ENCODE measurements at regions not wholly inside any gene's neighbourhood (a gene's known extent, or its start where the extent isn't known, plus 50 kb on each side); places are given as distances from the start of the nearest gene placed in this dataset.

DNA sequence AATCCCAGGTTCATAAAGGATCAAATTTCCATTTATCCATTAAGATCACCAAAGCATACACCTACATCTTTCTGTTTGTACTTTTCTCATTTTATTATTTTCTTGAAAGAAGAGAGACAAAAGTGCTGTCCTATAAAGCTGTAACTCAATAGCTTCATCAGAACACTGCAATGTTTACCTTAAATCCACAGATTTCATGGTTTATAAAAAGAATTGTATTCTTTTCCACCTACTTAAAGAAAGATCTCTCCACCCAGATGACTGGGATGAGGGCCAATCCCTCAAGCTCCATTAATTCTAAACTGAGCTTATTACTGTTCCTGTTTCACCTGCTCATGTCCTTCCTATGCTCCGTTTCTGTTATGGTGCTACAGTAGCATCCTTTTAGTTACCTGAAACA lies 470.6 kb downstream of the BCAT1 start:
- no peak overlapping the region for H3K9ac ChIP-seq (ENCODE audit: low read depth, low read length)
- no peaks in the 10 kb centered on the region for H3K36me3 ChIP-seq (ENCODE audit: insufficient read depth, low read length)
- no peaks in the 10 kb centered on the region for H3K9me3 ChIP-seq (ENCODE audit: control insufficient read depth, insufficient read depth, low read length)
- H3K4me1 ChIP-seq (ENCODE audit: insufficient read depth, low read length) = peaks cover 3% of the 10 kb centered on the region; the same call in 1 of the 2 replicates

DNA sequence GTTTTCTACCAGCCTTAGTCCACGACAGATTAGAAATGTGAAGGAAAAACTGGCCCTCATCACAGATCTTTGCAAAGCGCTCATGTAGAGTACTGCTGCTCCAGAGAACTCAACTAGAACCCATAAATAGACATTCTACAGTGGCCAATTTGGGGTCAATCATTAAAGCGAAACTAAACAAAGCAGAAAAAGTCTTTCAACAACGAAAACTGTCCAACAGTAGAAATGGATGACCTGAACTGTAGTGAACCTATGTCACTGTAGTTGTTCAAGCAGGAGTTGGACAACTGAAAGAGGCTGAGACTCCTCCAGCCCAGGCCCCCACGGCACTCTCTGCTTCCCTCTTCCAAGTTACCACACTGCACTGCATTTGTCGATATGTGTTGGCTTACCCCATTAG lies 472.6 kb downstream of the BCAT1 start:
- H3K9me3 ChIP-seq (ENCODE audit: control insufficient read depth, insufficient read depth, low read length) = no peaks in the 10 kb centered on the region
- no peak overlapping the region for H3K9ac ChIP-seq (ENCODE audit: low read depth, low read length)
- no peaks in the 10 kb centered on the region for H3K36me3 ChIP-seq (ENCODE audit: insufficient read depth, low read length)
- peaks cover 3% of the 10 kb centered on the region; the same call in 1 of the 2 replicates for H3K4me1 ChIP-seq (ENCODE audit: insufficient read depth, low read length)

DNA sequence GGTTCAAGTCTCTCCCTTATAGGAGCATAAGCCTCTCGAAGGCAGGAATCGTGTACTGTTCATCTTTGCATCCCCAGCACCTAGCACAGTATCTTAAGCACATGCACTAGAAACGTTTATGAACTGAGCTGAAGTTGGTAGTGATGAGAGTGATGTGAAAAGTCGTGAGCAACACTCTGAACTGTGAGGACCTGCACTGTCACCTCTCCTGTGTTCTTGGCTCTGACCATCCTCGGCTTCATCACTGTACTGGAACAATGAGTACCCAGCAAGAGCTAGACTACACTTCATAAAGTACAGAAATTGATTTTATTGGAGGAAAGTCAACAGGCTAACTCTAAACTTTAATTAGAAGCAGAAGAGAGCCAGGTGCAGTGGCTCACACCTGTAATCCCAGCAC lies 473.6 kb downstream of the BCAT1 start:
- Histone ChIP-seq H3K9me3 (ENCODE audit: control insufficient read depth, insufficient read depth, low read length) (no peaks in the 10 kb centered on the region), H3K36me3 (ENCODE audit: insufficient read depth, low read length) (no peaks in the 10 kb centered on the region), H3K4me1 (ENCODE audit: insufficient read depth, low read length) (peaks cover 3% of the 10 kb centered on the region; the same call in 1 of the 2 replicates), H3K9ac (ENCODE audit: low read depth, low read length) (no peak overlapping the region)

DNA sequence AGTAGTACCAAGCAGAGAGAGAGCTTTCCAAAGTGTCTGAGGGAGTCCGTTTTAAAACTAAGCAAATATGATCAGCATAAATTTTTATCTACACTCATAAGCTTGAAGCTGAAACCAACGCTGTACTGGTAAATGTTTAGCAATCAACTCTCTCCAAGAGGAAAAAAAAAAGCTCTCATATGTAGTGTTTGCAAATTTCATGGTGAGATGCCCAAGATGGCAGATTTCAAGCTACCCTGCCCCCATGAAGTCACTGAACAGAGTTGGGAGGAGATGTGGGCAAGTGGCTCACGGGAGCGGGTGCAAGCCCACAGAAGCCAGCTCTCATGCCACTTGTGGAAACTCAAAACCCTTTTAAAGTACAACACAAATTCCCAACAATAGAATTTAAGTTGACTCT lies 475.8 kb downstream of the BCAT1 start:
- no peaks in the 10 kb centered on the region for H3K4me1 ChIP-seq (ENCODE audit: insufficient read depth, low read length)
- H3K36me3 ChIP-seq (ENCODE audit: insufficient read depth, low read length) = no peaks in the 10 kb centered on the region
- H3K9ac ChIP-seq (ENCODE audit: low read depth, low read length) = no peak overlapping the region
- no peaks in the 10 kb centered on the region for H3K9me3 ChIP-seq (ENCODE audit: control insufficient read depth, insufficient read depth, low read length)

DNA sequence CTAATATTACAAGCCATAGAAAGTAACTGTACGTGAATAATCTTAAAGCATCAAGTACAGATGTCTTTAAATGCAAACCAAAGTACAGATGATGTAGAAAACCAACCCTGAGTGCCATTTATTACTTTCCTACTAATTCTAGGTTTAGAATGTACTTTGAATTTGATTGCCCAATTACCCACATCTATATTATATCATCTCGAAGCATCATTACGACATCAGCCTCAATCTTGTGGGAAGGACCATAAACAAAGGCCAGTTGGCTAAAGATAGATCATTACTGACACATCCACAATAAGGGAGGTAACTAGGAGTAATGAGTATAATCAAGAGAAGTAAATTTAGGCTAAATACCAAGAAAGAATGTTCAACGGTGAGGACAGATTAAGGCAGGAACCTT lies 478.9 kb downstream of the BCAT1 start:
- H3K36me3 ChIP-seq (ENCODE audit: insufficient read depth, low read length) = no peaks in the 10 kb centered on the region
- no peaks in the 10 kb centered on the region for H3K9me3 ChIP-seq (ENCODE audit: control insufficient read depth, insufficient read depth, low read length)
- H3K4me1 ChIP-seq (ENCODE audit: insufficient read depth, low read length) = no peaks in the 10 kb centered on the region
- H3K9ac ChIP-seq (ENCODE audit: low read depth, low read length) = no peak overlapping the region

DNA sequence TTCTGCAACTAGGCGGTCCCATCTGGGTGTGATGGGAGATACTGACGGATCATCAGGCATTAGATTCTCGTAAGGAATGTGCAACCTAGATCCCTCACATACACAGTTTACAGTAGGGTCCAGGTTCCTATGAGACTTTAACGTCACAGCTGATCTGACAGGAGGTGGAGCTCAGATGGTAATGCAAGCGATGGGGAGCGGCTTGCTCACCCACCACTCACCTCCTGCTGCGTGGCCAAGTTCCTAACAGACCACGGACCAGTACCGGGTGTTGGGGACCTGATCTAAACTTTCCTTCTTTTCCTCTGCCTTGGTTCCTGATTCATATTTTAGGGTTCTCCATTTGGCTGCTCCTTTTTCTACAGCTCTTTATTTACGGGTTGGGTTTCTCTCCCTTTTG lies 479.8 kb downstream of the BCAT1 start:
- H3K9ac ChIP-seq (ENCODE audit: low read depth, low read length) = no peak overlapping the region
- no peaks in the 10 kb centered on the region for H3K9me3 ChIP-seq (ENCODE audit: control insufficient read depth, insufficient read depth, low read length)
- H3K36me3 ChIP-seq (ENCODE audit: insufficient read depth, low read length) = no peaks in the 10 kb centered on the region
- H3K4me1 ChIP-seq (ENCODE audit: insufficient read depth, low read length) = no peaks in the 10 kb centered on the region

DNA sequence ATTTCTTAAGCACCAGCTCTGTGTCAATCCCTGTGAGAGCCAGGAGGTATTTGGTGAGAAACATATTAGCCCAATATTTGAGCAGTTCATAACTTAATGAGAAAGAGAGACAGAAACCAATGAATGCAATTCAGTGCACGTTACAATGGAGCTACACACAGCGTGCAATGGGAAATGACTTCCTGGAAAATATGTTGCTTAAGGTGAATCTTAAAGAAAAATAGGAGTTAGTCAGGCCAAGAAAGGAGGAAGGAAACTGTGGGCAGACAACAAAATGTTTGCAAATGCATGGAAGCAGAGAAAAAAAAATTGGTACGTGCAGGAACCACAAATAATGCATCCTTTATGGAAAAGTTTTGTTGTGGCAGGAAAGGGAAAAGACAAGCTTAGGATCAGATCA lies 481.7 kb downstream of the BCAT1 start:
- Histone ChIP-seq H3K9me3 (ENCODE audit: control insufficient read depth, insufficient read depth, low read length) (no peaks in the 10 kb centered on the region), H3K4me1 (ENCODE audit: insufficient read depth, low read length) (no peaks in the 10 kb centered on the region), H3K36me3 (ENCODE audit: insufficient read depth, low read length) (no peaks in the 10 kb centered on the region), H3K9ac (ENCODE audit: low read depth, low read length) (no peak overlapping the region)

DNA sequence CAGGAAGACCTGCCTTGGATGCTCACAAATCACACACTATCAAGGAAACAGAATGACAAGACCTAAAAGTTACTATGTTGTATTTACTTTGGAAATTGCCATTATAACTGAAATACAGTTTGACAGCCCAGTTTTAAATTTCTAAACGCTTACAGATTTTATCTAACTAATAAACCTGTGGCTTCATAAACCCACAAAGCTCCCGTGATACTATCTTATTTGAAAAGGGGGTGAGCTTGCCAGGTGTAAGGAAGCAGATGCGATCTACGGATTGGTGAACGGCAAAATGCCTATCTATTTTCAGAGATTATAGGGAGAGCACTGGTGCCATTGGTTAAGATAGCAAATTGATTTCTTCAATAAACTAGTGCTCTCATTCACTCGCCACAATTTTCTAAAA lies 485.5 kb downstream of the BCAT1 start:
- no peaks in the 10 kb centered on the region for H3K36me3 ChIP-seq (ENCODE audit: insufficient read depth, low read length)
- H3K9ac ChIP-seq (ENCODE audit: low read depth, low read length) = no peak overlapping the region
- no peaks in the 10 kb centered on the region for H3K4me1 ChIP-seq (ENCODE audit: insufficient read depth, low read length)
- no peaks in the 10 kb centered on the region for H3K9me3 ChIP-seq (ENCODE audit: control insufficient read depth, insufficient read depth, low read length)

DNA sequence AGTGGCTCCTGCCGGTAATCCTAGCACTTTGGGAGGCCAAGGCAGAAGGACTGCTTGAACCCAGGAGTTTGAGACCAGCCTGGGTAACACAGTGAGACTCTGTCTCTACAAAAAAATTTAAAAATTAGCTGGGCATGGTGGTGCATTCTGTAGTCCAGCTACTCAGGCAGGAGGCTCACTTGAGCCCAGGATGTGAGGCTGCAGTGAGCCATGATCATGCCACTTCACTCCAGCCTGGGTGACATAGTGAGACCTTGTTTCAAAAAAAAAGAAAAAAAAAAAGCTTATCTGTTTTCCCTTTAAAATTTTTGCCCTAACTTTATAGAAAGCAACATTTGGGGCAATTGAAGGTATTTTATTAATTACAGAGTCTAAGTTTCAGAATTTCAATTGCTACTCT lies 486.0 kb downstream of the BCAT1 start:
- Histone ChIP-seq H3K9ac (ENCODE audit: low read depth, low read length) (no peak overlapping the region), H3K4me1 (ENCODE audit: insufficient read depth, low read length) (no peaks in the 10 kb centered on the region), H3K9me3 (ENCODE audit: control insufficient read depth, insufficient read depth, low read length) (no peaks in the 10 kb centered on the region), H3K36me3 (ENCODE audit: insufficient read depth, low read length) (no peaks in the 10 kb centered on the region)

DNA sequence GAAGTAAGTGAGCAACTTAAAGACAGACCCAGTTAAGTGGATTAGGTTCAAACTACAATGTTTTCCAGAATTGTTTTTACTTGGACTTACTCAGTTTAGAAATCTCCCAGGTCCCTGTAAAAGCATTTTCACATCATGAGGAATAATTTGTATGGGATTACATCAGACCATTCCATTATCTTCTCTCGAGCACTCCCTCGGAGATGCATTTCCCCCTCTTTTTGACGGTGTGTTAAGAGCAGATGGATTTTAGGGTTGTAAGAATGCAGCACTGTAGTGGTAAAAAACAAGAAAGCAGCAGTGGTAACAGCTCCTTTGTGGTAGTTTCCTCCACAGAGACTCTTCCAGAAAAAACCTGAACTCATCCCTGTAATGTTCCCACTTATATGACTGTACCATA lies 488.4 kb downstream of the BCAT1 start:
- H3K4me1 ChIP-seq (ENCODE audit: insufficient read depth, low read length) = peaks cover 8% of the 10 kb centered on the region; the same call in 1 of the 2 replicates
- H3K9me3 ChIP-seq (ENCODE audit: control insufficient read depth, insufficient read depth, low read length) = no peaks in the 10 kb centered on the region
- H3K36me3 ChIP-seq (ENCODE audit: insufficient read depth, low read length) = no peaks in the 10 kb centered on the region
- H3K9ac ChIP-seq (ENCODE audit: low read depth, low read length) = no peak overlapping the region

DNA sequence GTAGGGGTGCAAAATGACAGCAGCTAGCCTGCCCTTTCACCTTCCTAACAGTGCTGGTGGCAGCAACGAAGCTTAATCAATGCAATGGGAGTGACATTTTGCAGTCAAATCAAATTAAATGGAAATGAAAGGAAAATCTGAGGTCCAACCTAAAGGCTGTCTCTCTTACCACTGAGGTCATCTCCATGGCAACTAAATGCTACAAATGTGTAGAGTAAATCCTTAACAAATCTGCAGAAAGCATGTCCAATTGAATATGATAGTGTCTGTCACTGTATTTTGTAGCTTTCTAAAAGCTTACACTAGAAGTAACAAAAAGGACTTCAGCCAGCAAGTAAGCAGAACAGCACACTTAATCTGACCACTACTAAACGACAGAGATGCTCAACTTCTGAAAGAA lies 488.8 kb downstream of the BCAT1 start:
- H3K36me3 ChIP-seq (ENCODE audit: insufficient read depth, low read length) = no peaks in the 10 kb centered on the region
- no peaks in the 10 kb centered on the region for H3K9me3 ChIP-seq (ENCODE audit: control insufficient read depth, insufficient read depth, low read length)
- peaks cover 8% of the 10 kb centered on the region; the same call in 1 of the 2 replicates for H3K4me1 ChIP-seq (ENCODE audit: insufficient read depth, low read length)
- H3K9ac ChIP-seq (ENCODE audit: low read depth, low read length) = no peak overlapping the region

DNA sequence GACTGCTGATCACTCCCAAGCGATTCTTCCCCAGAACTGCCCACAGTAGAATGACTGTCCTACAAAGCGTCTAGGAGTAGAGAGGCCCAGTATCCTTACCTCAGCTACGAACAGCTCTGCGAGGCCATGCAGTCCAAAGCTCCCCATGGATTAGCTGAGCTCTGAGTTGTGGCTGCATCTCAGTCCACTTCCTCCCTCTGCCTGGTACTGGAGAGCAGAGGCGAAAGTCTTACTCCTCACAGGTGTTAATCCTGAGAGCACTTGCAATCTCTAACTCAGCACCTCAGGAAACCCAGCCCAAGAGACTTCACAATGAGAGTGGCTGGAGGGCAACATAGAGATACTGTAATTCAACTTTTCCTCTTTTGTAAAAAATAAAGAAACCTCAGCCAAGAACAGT lies 493.1 kb downstream of the BCAT1 start:
- Histone ChIP-seq H3K9ac (ENCODE audit: low read depth, low read length) (no peak overlapping the region), H3K9me3 (ENCODE audit: control insufficient read depth, insufficient read depth, low read length) (no peaks in the 10 kb centered on the region), H3K4me1 (ENCODE audit: insufficient read depth, low read length) (peaks cover 8% of the 10 kb centered on the region; the same call in 1 of the 2 replicates), H3K36me3 (ENCODE audit: insufficient read depth, low read length) (no peaks in the 10 kb centered on the region)

DNA sequence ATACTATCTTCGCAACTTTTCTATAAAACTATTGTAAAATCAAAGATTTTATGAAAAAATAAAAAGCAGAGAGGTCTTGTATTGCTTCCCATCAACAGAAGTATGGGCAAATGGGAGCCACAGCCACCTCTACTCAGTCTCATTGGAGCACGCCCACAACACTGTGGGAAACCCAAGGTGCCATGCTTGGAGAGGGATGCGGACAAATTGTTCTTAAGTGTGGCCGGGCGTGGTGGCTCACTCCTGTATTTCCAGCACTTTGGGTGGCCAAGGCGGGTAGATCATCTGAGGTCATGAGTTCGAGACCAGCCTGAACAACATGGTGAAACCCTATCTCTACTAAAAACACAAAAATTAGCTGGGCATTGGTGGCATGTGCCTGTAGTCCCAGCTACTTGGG lies 498.2 kb upstream of the SOX5 start:
- Histone ChIP-seq H3K36me3 (ENCODE audit: insufficient read depth, low read length) (no peaks in the 10 kb centered on the region), H3K4me1 (ENCODE audit: insufficient read depth, low read length) (0 out of 2 replicates have a peak, but pooled peaks cover 3% of the 10 kb centered on the region), H3K9ac (ENCODE audit: low read depth, low read length) (no peak overlapping the region), H3K9me3 (ENCODE audit: control insufficient read depth, insufficient read depth, low read length) (no peaks in the 10 kb centered on the region)

DNA sequence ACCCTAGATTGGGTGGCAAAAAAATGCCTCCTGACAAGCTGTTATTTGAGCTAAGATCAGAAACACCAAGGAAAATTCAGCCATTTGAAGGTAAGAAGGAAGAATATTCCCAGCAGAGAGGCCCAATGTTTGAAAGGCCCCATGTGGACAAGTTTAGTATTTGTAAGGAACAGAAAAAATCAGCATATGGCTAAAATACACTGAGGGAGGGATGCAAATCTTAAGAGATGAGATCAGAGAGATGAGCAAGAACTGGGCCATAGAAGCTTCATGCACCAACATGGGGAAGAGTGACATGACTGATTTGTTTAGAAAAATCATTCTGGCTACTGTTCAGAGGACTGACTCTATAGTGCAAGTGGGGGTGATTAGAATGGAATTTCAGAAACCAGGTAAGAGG lies 496.8 kb upstream of the SOX5 start:
- H3K4me1 ChIP-seq (ENCODE audit: insufficient read depth, low read length) = 0 out of 2 replicates have a peak, but pooled peaks cover 3% of the 10 kb centered on the region
- no peaks in the 10 kb centered on the region for H3K9me3 ChIP-seq (ENCODE audit: control insufficient read depth, insufficient read depth, low read length)
- H3K36me3 ChIP-seq (ENCODE audit: insufficient read depth, low read length) = no peaks in the 10 kb centered on the region
- no peak overlapping the region for H3K9ac ChIP-seq (ENCODE audit: low read depth, low read length)

DNA sequence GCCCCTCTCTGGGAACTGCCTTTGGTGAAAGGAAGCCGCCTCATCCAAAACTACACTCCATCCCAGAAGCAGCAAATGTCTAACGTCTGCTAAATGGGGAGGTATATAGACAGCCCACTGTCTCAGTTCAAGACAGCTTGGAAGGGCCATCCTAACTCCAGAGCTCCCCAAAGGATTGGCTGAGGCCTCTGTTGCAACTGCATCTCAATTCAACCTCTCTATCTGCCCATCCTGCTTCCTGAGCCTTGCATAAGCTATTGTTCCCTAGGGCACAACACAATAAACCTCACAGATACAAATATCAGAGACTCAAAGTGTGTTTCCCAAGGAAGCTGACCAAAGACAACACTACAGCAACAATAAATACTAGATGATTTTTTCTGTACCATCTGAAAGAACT lies 495.2 kb upstream of the SOX5 start:
- Histone ChIP-seq H3K36me3 (ENCODE audit: insufficient read depth, low read length) (no peaks in the 10 kb centered on the region), H3K9me3 (ENCODE audit: control insufficient read depth, insufficient read depth, low read length) (no peaks in the 10 kb centered on the region), H3K4me1 (ENCODE audit: insufficient read depth, low read length) (0 out of 2 replicates have a peak, but pooled peaks cover 3% of the 10 kb centered on the region), H3K9ac (ENCODE audit: low read depth, low read length) (no peak overlapping the region)

DNA sequence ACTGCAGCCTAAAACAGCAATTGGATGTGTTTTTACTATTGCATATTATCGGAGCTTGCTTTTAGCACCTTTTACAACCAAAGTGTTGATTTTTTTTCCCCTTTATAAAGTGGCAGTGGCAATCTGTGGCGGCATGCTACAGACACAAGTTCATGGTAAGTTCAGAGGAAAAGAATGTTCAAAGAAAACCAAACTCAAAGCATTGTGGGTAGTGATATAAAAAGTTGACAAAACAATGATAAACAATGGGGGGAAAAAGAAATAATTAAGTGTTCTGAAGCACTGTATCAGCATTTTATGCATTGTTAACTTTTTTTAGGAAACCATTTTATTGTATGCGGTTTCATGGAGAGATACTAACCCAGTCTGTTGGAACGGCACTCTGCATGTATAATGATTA lies 492.0 kb upstream of the SOX5 start:
- peaks cover 3% of the 10 kb centered on the region; the same call in 1 of the 2 replicates for H3K4me1 ChIP-seq (ENCODE audit: insufficient read depth, low read length)
- H3K9ac ChIP-seq (ENCODE audit: low read depth, low read length) = no peak overlapping the region
- H3K36me3 ChIP-seq (ENCODE audit: insufficient read depth, low read length) = no peaks in the 10 kb centered on the region
- H3K9me3 ChIP-seq (ENCODE audit: control insufficient read depth, insufficient read depth, low read length) = no peaks in the 10 kb centered on the region

Measured in ES-I3 (cell line).